Liver (tissue), 3 donors: ENCODE measurements at regions not wholly inside any gene's neighbourhood (a gene's known extent, or its start where the extent isn't known, plus 50 kb on each side); places are given as distances from the start of the nearest gene placed in this dataset.

ENCODE experiments used
- RXRA ChIP-seq, 2 donors: IDR thresholded peaks; 2 replicates each; pipeline ENCODE4 v1.6.1; 2017 to 2018; ENCODE audit warnings: antibody characterized with exemption in 2 of 2, mild to moderate bottlenecking in 1 of 2
- TF ChIP-seq, protein P1 (sequence below): fragments of 150-350 bp; IDR thresholded peaks from 2 replicates; pipeline ENCODE4 v1.5.1; 2017; ENCODE audit warnings: improper control_type of control experiment, low read depth, low read length; ENCODE audit not compliant: missing input control
- donor health status: healthy.
- donor health status: healthy.

DNA sequence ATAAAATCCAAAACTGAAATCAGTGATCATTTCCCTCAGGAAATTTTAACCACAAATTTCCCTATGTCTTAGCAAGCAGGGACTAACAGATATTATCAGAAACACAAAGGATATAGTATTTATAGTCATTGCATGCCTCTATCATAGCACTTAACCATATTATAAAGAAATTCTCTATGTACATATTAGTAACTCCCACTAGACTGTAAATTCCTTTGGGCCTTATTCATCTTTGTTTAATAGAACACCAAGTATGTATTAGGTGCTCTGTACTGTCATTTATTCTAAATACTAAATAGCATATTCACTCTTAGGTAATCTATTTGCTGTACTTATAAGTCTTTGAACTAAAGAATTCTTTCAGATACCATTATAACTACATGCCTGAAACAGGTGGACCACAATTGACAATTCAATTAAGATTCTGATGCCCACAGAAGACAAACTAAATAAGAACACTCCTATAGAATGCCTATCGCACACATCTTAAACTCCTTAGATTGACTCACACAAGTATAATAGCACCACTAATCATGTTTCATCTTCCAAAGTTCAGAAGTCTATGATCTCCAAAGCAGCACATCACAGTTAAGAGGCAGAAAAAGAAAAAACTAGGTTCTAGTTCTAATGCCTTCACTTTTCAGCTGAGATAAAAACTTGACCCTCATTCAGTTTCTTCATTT, 134.1 kb downstream of the FSCB start:
- TF ChIP-seq, protein P1, sequence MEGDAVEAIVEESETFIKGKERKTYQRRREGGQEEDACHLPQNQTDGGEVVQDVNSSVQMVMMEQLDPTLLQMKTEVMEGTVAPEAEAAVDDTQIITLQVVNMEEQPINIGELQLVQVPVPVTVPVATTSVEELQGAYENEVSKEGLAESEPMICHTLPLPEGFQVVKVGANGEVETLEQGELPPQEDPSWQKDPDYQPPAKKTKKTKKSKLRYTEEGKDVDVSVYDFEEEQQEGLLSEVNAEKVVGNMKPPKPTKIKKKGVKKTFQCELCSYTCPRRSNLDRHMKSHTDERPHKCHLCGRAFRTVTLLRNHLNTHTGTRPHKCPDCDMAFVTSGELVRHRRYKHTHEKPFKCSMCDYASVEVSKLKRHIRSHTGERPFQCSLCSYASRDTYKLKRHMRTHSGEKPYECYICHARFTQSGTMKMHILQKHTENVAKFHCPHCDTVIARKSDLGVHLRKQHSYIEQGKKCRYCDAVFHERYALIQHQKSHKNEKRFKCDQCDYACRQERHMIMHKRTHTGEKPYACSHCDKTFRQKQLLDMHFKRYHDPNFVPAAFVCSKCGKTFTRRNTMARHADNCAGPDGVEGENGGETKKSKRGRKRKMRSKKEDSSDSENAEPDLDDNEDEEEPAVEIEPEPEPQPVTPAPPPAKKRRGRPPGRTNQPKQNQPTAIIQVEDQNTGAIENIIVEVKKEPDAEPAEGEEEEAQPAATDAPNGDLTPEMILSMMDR, result no peak
- no peak for TF ChIP-seq RXRA (IDR thresholded peaks at IDR 0.05)
